ENCODE measurements at regions not wholly inside any gene's neighbourhood (a gene's known extent, or its start where the extent isn't known, plus 50 kb on each side); places are given as distances from the start of the nearest gene placed in this dataset.

GRCh38 chr13:66113882-66114526, 1116.1 kb downstream of the PCDH9 start:
- FAIRE-seq (no peak), DNase-seq (ENCODE audit: low read depth, low spot score) (no peak)
- H3K27ac ChIP-seq (ENCODE audit: insufficient read depth, low read depth, low read length), result no peak overlapping the region
- intact Hi-C loops (cut with micrococcal nuclease), result no loop called here
- no peaks in the 10 kb centered on the region for H3K9me3 ChIP-seq (replicated peaks; ENCODE audit: control insufficient read depth, insufficient read depth, low read length)
- dilution Hi-C loops (cut with MboI; ENCODE audit: extremely low pct_ligation_motif_present, low sequenced_read_pairs), result no loop called here
- H3K9ac ChIP-seq (replicated peaks; ENCODE audit: extremely low read depth, insufficient read depth, low read length), result no peak overlapping the region
- no peak overlapping the region for H3K4me2 ChIP-seq (ENCODE audit: insufficient read depth, low read length)
- H4K20me1 ChIP-seq (replicated peaks; ENCODE audit: control insufficient read depth, extremely low read depth, insufficient read depth, low read length), result no peaks in the 10 kb centered on the region
- peak overlapping the region; percentile 54 for H2AFZ ChIP-seq (ENCODE audit: low read depth, low read length)
- H3K4me3 ChIP-seq (replicated peaks in 1 of 3; ENCODE audit: insufficient read depth in 1 of 3, low read depth in 1 of 3, low read length in 3 of 3), result no peak overlapping the region
- no peaks in the 10 kb centered on the region for H3K79me2 ChIP-seq (ENCODE audit: control insufficient read depth, insufficient read depth, low read length)
- TF ChIP-seq EZH2 (IDR thresholded peaks at IDR 0.05; ENCODE audit: borderline replicate concordance, low read depth, low read length, severe bottlenecking) (no peak), CTCF (IDR thresholded peaks at IDR 0.05; ENCODE audit: extremely low read depth in 1 of 2, insufficient read depth in 1 of 2, low read depth in 1 of 2, low read length in 2 of 2) (no peak), POLR2AphosphoS5 (IDR thresholded peaks at IDR 0.05; ENCODE audit: insufficient read depth, low read depth, low read length) (no peak)
- H3K9me1 ChIP-seq (replicated peaks; ENCODE audit: control insufficient read depth, extremely low read depth, insufficient read depth, low read length), result no peaks in the 10 kb centered on the region
- ChIA-PET CTCF (no interaction called here), POLR2A (no interaction called here)
- H3K36me3 ChIP-seq (ENCODE audit: control insufficient read depth in 2 of 2, extremely low read depth in 1 of 2, insufficient read depth in 2 of 2, low read length in 2 of 2), result no peaks in the 10 kb centered on the region
- BruUV-seq (replicated peaks), result no TSS peak
- no peaks in the 10 kb centered on the region for H3K4me1 ChIP-seq (ENCODE audit: control insufficient read depth, extremely low read depth, insufficient read depth, low read length)
- H3K27me3 ChIP-seq (ENCODE audit: control insufficient read depth in 2 of 2, insufficient read depth in 2 of 2, low read length in 2 of 2), result no peaks in the 10 kb centered on the region

GRCh38 chr13:66111628-66112027, 1118.5 kb downstream of the PCDH9 start:
- Histone ChIP-seq H3K4me2 (ENCODE audit: insufficient read depth, low read length) (no peak overlapping the region), H3K79me2 (ENCODE audit: control insufficient read depth, insufficient read depth, low read length) (no peaks in the 10 kb centered on the region), H3K27me3 (ENCODE audit: control insufficient read depth in 2 of 2, insufficient read depth in 2 of 2, low read length in 2 of 2) (no peaks in the 10 kb centered on the region), H3K36me3 (ENCODE audit: control insufficient read depth in 2 of 2, extremely low read depth in 1 of 2, insufficient read depth in 2 of 2, low read length in 2 of 2) (no peaks in the 10 kb centered on the region), H4K20me1 (replicated peaks; ENCODE audit: control insufficient read depth, extremely low read depth, insufficient read depth, low read length) (no peaks in the 10 kb centered on the region), H3K27ac (ENCODE audit: insufficient read depth, low read depth, low read length) (no peak overlapping the region), H3K4me3 (replicated peaks in 1 of 3; ENCODE audit: insufficient read depth in 1 of 3, low read depth in 1 of 3, low read length in 3 of 3) (no peak overlapping the region), H3K9me1 (replicated peaks; ENCODE audit: control insufficient read depth, extremely low read depth, insufficient read depth, low read length) (no peaks in the 10 kb centered on the region), H3K9ac (replicated peaks; ENCODE audit: extremely low read depth, insufficient read depth, low read length) (no peak overlapping the region), H3K9me3 (replicated peaks; ENCODE audit: control insufficient read depth, insufficient read depth, low read length) (no peaks in the 10 kb centered on the region), H2AFZ (ENCODE audit: low read depth, low read length) (no peak overlapping the region), H3K4me1 (ENCODE audit: control insufficient read depth, extremely low read depth, insufficient read depth, low read length) (no peaks in the 10 kb centered on the region)
- ChIA-PET CTCF (interaction anchor here (0.9 to 1.2 kb wide), 3 partner anchors 13 to 15 kb away, joined by 3 to 4 read pairs (median 3); no protein-coding TSS in a partner anchor), POLR2A (no interaction called here)
- intact Hi-C loops (cut with micrococcal nuclease) (no loop called here), dilution Hi-C loops (cut with MboI; ENCODE audit: extremely low pct_ligation_motif_present, low sequenced_read_pairs) (no loop called here)
- no TSS peak for BruUV-seq (replicated peaks)
- no peak for FAIRE-seq
- TF ChIP-seq MYC (IDR thresholded peaks at IDR 0.05; ENCODE audit: low read depth, low read length), result no peak
- TF ChIP-seq MAX (IDR thresholded peaks at IDR 0.05; ENCODE audit: insufficient read depth, insufficient read length), result no peak
- TF ChIP-seq CTCF (IDR thresholded peaks at IDR 0.05; ENCODE audit: extremely low read depth in 1 of 2, insufficient read depth in 1 of 2, low read depth in 1 of 2, low read length in 2 of 2), result no peak
- no peak for TF ChIP-seq GATA2 (IDR thresholded peaks at IDR 0.05; ENCODE audit: insufficient read depth, insufficient read length, low read depth, low read length)
- no peak for TF ChIP-seq POLR2A (IDR thresholded peaks at IDR 0.05; ENCODE audit: low read depth, low read length)
- no peak for TF ChIP-seq EZH2 (IDR thresholded peaks at IDR 0.05; ENCODE audit: borderline replicate concordance, low read depth, low read length, severe bottlenecking)
- TF ChIP-seq POLR2AphosphoS5 (IDR thresholded peaks at IDR 0.05; ENCODE audit: insufficient read depth, low read depth, low read length), result no peak
- TF ChIP-seq JUN (IDR thresholded peaks at IDR 0.05; ENCODE audit: borderline replicate concordance, insufficient read depth, insufficient read length, low read depth), result no peak
- no peak for TF ChIP-seq FOS (IDR thresholded peaks at IDR 0.05; ENCODE audit: borderline replicate concordance, insufficient read depth, low read length)
- DNase-seq (ENCODE audit: low read depth, low spot score), result no peak

Measured in endothelial cell of umbilical vein (primary cell).